SK-N-SH (cell line): ENCODE measurements at regions not wholly inside any gene's neighbourhood (a gene's known extent, or its start where the extent isn't known, plus 50 kb on each side); places are given as distances from the start of the nearest gene placed in this dataset.

Experiments used
- CTCF ChIA-PET: fragments of 300-600, 350-600 bp; formaldehyde crosslinking; extraction: SDS; loops from one replicate; lab custom pipeline; 2021; lab: Yijun Ruan, JAX
- POLR2A ChIA-PET: fragments of 350-600 bp; sonication (Branson Sonifier 250); formaldehyde crosslinking; extraction: SDS; loops from one replicate; lab custom pipeline; 2020; ENCODE audit warnings: antibody characterized with exemption, inconsistent platforms; lab: Yijun Ruan, JAX
- DNase-seq: peaks from one replicate; pipeline ENCODE4 v3.0.0; 2012
- H2AFZ ChIP-seq: fragments of 200-600 bp; sonication (generic); 2 replicates; pipeline ENCODE4 v1.8.1; 2016; ENCODE audit warnings: antibody characterized with exemption, mild to moderate bottlenecking, low read depth
- H3F3A ChIP-seq: fragments of 200-600 bp; sonication (generic); replicated peaks from 2 replicates; pipeline ENCODE3; 2016; ENCODE audit warnings: antibody characterized with exemption, mild to moderate bottlenecking; ENCODE audit not compliant: insufficient read depth
- H3K27ac ChIP-seq, 2 experiments: fragments of 200-500 bp in 1 of 2; fragments of 200-600 bp in 1 of 2; sonication (Bioruptor generic) in 1 of 2; sonication (generic), shearing (Covaris generic) in 1 of 2; 2 replicates each; pipeline versions ENCODE4 v1.5.1 to v1.6.1; 2014 to 2016; ENCODE audit warnings: low read depth in 2 of 2, inconsistent platforms in 1 of 2, low read length in 1 of 2, mild to moderate bottlenecking in 1 of 2, mixed read lengths in 1 of 2
- H3K27me3 ChIP-seq: fragments of 200-600 bp; sonication (generic), shearing (Covaris generic); 2 replicates; pipeline ENCODE4 v1.6.1; 2016; ENCODE audit warnings: mixed run types; ENCODE audit not compliant: insufficient read depth
- H3K36me3 ChIP-seq, 2 experiments: fragments of 200-500 bp in 1 of 2; fragments of 200-600 bp in 1 of 2; sonication (Bioruptor generic) in 1 of 2; sonication (generic) in 1 of 2; replicated peaks in 1 of 2; 2 replicates each; pipeline versions ENCODE3 to v1.5.1; 2014 to 2016; ENCODE audit warnings: low read length in 1 of 2, mild to moderate bottlenecking in 1 of 2; ENCODE audit not compliant: insufficient read depth in 2 of 2, control insufficient read depth in 1 of 2
- H3K4me1 ChIP-seq, 2 experiments: fragments of 200-500 bp in 1 of 2; fragments of 200-600 bp in 1 of 2; sonication (Bioruptor generic) in 1 of 2; sonication (generic), shearing (Covaris generic) in 1 of 2; 2 replicates each; pipeline versions ENCODE4 v1.5.1 to v1.6.1; 2014 to 2016; ENCODE audit warnings: low read depth in 1 of 2, low read length in 1 of 2, mixed run types in 1 of 2; ENCODE audit not compliant: insufficient read depth in 2 of 2, control insufficient read depth in 1 of 2
- H3K4me2 ChIP-seq: fragments of 200-600 bp; sonication (generic), shearing (Covaris generic); 2 replicates; pipeline ENCODE4 v1.6.1; 2017; ENCODE audit warnings: mixed run types
- H3K4me3 ChIP-seq, 2 experiments: fragments of 200-500 bp in 1 of 2; fragments of 200-600 bp in 1 of 2; sonication (Bioruptor generic) in 1 of 2; sonication (generic), shearing (Covaris generic) in 1 of 2; 2 replicates each; pipeline versions ENCODE4 v1.5.1 to v1.8.1; 2014 to 2016; ENCODE audit warnings: low read depth in 2 of 2, inconsistent platforms in 1 of 2, low read length in 1 of 2, mild to moderate bottlenecking in 1 of 2, mixed read lengths in 1 of 2, moderate library complexity in 1 of 2
- H3K79me2 ChIP-seq: fragments of 200-600 bp; sonication (generic); 2 replicates; pipeline ENCODE4 v1.8.1; 2017; ENCODE audit warnings: mild to moderate bottlenecking; ENCODE audit not compliant: insufficient read depth
- H3K9ac ChIP-seq: fragments of 200-600 bp; sonication (generic); 2 replicates; pipeline ENCODE4 v1.6.1; 2017; ENCODE audit warnings: mixed run types
- H3K9me2 ChIP-seq: fragments of 200-600 bp; sonication (generic); 2 replicates; pipeline ENCODE4 v1.6.1; 2017; ENCODE audit warnings: mixed run types
- H3K9me3 ChIP-seq: fragments of 200-600 bp; sonication (generic); 2 replicates; pipeline ENCODE4 v1.6.1; 2017; ENCODE audit warnings: mixed run types, mild to moderate bottlenecking, moderate library complexity
- H4K20me1 ChIP-seq: fragments of 200-600 bp; sonication (generic); 2 replicates; pipeline ENCODE4 v1.6.1; 2017; ENCODE audit warnings: mild to moderate bottlenecking, mixed run types; ENCODE audit not compliant: insufficient read depth
- CHD2 ChIP-seq: fragments of 150-350 bp; IDR thresholded peaks from 2 replicates; pipeline ENCODE4 v1.6.1; 2018; ENCODE audit warnings: low read length; ENCODE audit not compliant: partially characterized antibody
- ELF1 ChIP-seq: IDR thresholded peaks from 2 replicates; pipeline ENCODE4 v1.4.0; 2012
- EZH2phosphoT487 ChIP-seq: fragments of 200-600 bp; sonication (generic); IDR thresholded peaks from 2 replicates; pipeline ENCODE4 v1.6.1; 2017; ENCODE audit warnings: low read depth, mixed run types, mild to moderate bottlenecking, antibody characterized with exemption, moderate library complexity, borderline replicate concordance
- FOXJ3 ChIP-seq: sonication (generic); formaldehyde crosslinking; IDR thresholded peaks from 2 replicates; pipeline ENCODE4 v1.5.1; 2020; ENCODE audit warnings: mild to moderate bottlenecking, missing genetic modification reagents
- FOXM1 ChIP-seq: IDR thresholded peaks from 2 replicates; pipeline ENCODE4 v1.4.0; 2012; ENCODE audit warnings: low read depth, mild to moderate bottlenecking
- JUND ChIP-seq: IDR thresholded peaks from 2 replicates; pipeline ENCODE4 v1.4.0; 2012
- MEF2A ChIP-seq: IDR thresholded peaks from 2 replicates; pipeline ENCODE4 v1.4.0; 2012; ENCODE audit warnings: low read depth, borderline replicate concordance
- RAD21 ChIP-seq: IDR thresholded peaks from 2 replicates; pipeline ENCODE4 v1.6.1; 2012; ENCODE audit warnings: mild to moderate bottlenecking, low read length
- RCOR1 ChIP-seq: fragments of 150-350 bp; IDR thresholded peaks from 2 replicates; pipeline ENCODE4 v1.6.1; 2017; ENCODE audit warnings: antibody characterized with exemption, low read length
- RXRA ChIP-seq: IDR thresholded peaks from 2 replicates; pipeline ENCODE4 v1.4.0; 2012; ENCODE audit warnings: low read depth, mild to moderate bottlenecking, borderline replicate concordance
- TEAD4 ChIP-seq: IDR thresholded peaks from 2 replicates; pipeline ENCODE4 v1.4.0; 2012; ENCODE audit warnings: mild to moderate bottlenecking, borderline replicate concordance; ENCODE audit not compliant: insufficient read depth
- WGBS: methylation state at CpG from one replicate; pipeline ENCODE4 v1.1.6; 2017; ENCODE audit warnings: low lambda C conversion rate; 5-methylcytosine and 5-hydroxymethylcytosine counted together
- TF ChIP-seq, protein P1 (sequence below): IDR thresholded peaks from 2 replicates; pipeline ENCODE4; 2012
- TF ChIP-seq, protein P2 (sequence below): IDR thresholded peaks from 2 replicates; pipeline ENCODE4 v1.4.0; 2012; ENCODE audit warnings: low read depth, borderline replicate concordance
- TF ChIP-seq, protein P3 (sequence below): IDR thresholded peaks from 2 replicates; pipeline ENCODE4 v1.4.0; 2012; ENCODE audit warnings: low read depth
- TF ChIP-seq, protein P4 (sequence below): fragments of 150-350 bp; IDR thresholded peaks from 2 replicates; pipeline ENCODE4 v1.6.1; 2017; ENCODE audit warnings: antibody characterized with exemption, low read length, low read depth, borderline replicate concordance
- TF ChIP-seq, protein P5 (sequence below): IDR thresholded peaks from 2 replicates; pipeline ENCODE4 v1.4.0; 2012; ENCODE audit warnings: low read depth, borderline replicate concordance

DNA sequence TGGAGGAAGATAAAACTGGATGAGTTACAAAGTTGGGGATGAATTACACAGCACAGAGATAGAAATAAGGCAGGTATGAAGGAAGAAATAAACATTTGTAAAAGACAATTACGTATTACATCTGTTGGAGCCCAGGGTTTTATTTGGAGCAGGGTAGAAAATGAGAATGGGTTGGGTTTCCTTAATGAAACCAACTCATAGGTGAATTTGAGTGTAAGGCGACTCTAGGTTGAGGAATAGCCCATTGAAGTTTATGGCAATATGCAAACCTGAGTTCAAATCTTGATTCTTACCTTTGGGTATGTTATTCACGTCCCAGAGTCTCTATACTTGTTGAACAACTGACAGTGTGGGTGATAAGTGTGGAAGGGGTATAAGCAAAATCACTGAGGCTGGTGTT, 422.3 kb upstream of the WWC1 start:
- POLR2A ChIA-PET = no interaction called here
- Histone ChIP-seq H4K20me1 (no peaks in the 10 kb centered on the region), H3K36me3 (no peaks in the 10 kb centered on the region), H3K4me3 (no peak overlapping the region), H3K9me3 (no peaks in the 10 kb centered on the region), H3K9ac (no peak overlapping the region), H3K4me1 (no peaks in the 10 kb centered on the region; a peak in 1 of 4 replicates), H3F3A (no peaks in the 10 kb centered on the region), H3K4me2 (no peak overlapping the region), H3K79me2 (no peaks in the 10 kb centered on the region), H3K27me3 (no peaks in the 10 kb centered on the region), H3K9me2 (no peaks in the 10 kb centered on the region), H3K27ac (no peak overlapping the region), H2AFZ (no peak overlapping the region)
- CTCF ChIA-PET = interaction anchor here (0.7 kb wide), 1 partner anchor 98 kb away, joined by 3 read pairs; no protein-coding TSS in a partner anchor
- 20% methylated on average over 3 of the region's 3 CpGs for WGBS
- no peak for DNase-seq
- TF ChIP-seq RAD21 = no peak
- no peak for TF ChIP-seq FOXJ3 (CRISPR knock-in tag)
- no peak for TF ChIP-seq RCOR1
- no peak for TF ChIP-seq EZH2phosphoT487
- no peak for TF ChIP-seq RXRA
- no peak for TF ChIP-seq FOXM1
- TF ChIP-seq, protein P1, sequence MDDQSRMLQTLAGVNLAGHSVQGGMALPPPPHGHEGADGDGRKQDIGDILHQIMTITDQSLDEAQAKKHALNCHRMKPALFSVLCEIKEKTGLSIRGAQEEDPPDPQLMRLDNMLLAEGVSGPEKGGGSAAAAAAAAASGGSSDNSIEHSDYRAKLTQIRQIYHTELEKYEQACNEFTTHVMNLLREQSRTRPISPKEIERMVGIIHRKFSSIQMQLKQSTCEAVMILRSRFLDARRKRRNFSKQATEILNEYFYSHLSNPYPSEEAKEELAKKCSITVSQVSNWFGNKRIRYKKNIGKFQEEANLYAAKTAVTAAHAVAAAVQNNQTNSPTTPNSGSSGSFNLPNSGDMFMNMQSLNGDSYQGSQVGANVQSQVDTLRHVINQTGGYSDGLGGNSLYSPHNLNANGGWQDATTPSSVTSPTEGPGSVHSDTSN = no peak
- TF ChIP-seq, protein P2, sequence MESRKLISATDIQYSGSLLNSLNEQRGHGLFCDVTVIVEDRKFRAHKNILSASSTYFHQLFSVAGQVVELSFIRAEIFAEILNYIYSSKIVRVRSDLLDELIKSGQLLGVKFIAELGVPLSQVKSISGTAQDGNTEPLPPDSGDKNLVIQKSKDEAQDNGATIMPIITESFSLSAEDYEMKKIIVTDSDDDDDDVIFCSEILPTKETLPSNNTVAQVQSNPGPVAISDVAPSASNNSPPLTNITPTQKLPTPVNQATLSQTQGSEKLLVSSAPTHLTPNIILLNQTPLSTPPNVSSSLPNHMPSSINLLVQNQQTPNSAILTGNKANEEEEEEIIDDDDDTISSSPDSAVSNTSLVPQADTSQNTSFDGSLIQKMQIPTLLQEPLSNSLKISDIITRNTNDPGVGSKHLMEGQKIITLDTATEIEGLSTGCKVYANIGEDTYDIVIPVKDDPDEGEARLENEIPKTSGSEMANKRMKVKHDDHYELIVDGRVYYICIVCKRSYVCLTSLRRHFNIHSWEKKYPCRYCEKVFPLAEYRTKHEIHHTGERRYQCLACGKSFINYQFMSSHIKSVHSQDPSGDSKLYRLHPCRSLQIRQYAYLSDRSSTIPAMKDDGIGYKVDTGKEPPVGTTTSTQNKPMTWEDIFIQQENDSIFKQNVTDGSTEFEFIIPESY = no peak

DNA sequence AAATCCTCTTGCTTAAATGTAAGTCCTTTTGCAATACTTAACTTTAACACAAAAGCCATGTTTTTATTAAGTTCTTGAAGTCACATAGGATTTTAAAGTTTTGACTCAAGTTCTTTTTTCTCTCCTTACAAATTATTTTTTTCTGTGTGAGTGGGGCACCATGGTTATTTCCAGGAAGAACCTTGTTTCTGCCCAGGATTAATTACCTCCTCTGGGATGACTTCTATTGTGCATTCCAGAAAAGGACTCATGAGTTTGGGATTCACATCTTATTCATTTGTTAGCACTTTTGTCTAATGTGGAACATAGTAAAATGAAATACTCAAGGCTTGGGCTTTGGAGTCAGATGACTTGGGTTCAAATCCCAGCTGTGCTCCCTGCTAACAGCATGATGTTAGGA, 421.4 kb upstream of the WWC1 start:
- Histone ChIP-seq H3K27me3 (no peaks in the 10 kb centered on the region), H3K4me3 (no peak overlapping the region), H3K9me2 (no peaks in the 10 kb centered on the region), H3K79me2 (no peaks in the 10 kb centered on the region), H3K9me3 (no peaks in the 10 kb centered on the region), H3K9ac (no peak overlapping the region), H2AFZ (no peak overlapping the region), H3K27ac (no peak overlapping the region), H3F3A (no peaks in the 10 kb centered on the region), H3K4me1 (no peaks in the 10 kb centered on the region), H3K36me3 (no peaks in the 10 kb centered on the region), H4K20me1 (no peaks in the 10 kb centered on the region), H3K4me2 (no peak overlapping the region)
- POLR2A ChIA-PET = no interaction called here
- DNase-seq = no peak
- CTCF ChIA-PET = no interaction called here
- no peak for TF ChIP-seq JUND
- TF ChIP-seq, protein P3, sequence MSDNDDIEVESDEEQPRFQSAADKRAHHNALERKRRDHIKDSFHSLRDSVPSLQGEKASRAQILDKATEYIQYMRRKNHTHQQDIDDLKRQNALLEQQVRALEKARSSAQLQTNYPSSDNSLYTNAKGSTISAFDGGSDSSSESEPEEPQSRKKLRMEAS = no peak
- TF ChIP-seq CHD2 = no peak
- TF ChIP-seq ELF1 = no peak
- TF ChIP-seq FOXJ3 (CRISPR knock-in tag) = no peak
- TF ChIP-seq MEF2A = no peak
- no peak for TF ChIP-seq TEAD4
- TF ChIP-seq, protein P4, sequence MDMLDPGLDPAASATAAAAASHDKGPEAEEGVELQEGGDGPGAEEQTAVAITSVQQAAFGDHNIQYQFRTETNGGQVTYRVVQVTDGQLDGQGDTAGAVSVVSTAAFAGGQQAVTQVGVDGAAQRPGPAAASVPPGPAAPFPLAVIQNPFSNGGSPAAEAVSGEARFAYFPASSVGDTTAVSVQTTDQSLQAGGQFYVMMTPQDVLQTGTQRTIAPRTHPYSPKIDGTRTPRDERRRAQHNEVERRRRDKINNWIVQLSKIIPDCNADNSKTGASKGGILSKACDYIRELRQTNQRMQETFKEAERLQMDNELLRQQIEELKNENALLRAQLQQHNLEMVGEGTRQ = no peak
- TF ChIP-seq, protein P5, sequence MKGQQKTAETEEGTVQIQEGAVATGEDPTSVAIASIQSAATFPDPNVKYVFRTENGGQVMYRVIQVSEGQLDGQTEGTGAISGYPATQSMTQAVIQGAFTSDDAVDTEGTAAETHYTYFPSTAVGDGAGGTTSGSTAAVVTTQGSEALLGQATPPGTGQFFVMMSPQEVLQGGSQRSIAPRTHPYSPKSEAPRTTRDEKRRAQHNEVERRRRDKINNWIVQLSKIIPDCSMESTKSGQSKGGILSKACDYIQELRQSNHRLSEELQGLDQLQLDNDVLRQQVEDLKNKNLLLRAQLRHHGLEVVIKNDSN = no peak
- TF ChIP-seq, protein P1 = no peak
- TF ChIP-seq EZH2phosphoT487 = no peak
